Right atrium auricular region (tissue), 2 donors: ENCODE measurements at regions not wholly inside any gene's neighbourhood (a gene's known extent, or its start where the extent isn't known, plus 50 kb on each side); places are given as distances from the start of the nearest gene placed in this dataset.

Source experiments
- DNase-seq: peaks from one replicate; pipeline ENCODE4 v3.0.0-alpha.2; 2019; ENCODE audit warnings: low spot score
- H3K27ac ChIP-seq, 2 donors: fragments of 200-600 bp; sonication (generic); 1 replicate in 1 of 2; 2 replicates in 1 of 2; pipeline ENCODE4 v1.5.1; 2016 to 2019
- H3K27me3 ChIP-seq, 2 donors: fragments of 200-600 bp; sonication (generic); one replicate each; pipeline versions ENCODE4 v1.5.1 to v1.6.0; 2017 to 2019
- H3K36me3 ChIP-seq: fragments of 200-600 bp; sonication (generic); one replicate; pipeline ENCODE4 v1.5.1; 2016
- H3K4me1 ChIP-seq, 2 donors: fragments of 200-600 bp; sonication (generic); one replicate each; pipeline versions ENCODE4 v1.5.1 to v1.6.0; 2017 to 2019
- H3K4me3 ChIP-seq, 2 donors: fragments of 200-600 bp; sonication (generic); 1 replicate in 1 of 2; 2 replicates in 1 of 2; pipeline ENCODE4 v1.5.1; 2017 to 2019; ENCODE audit warnings: mild to moderate bottlenecking in 1 of 2, moderate library complexity in 1 of 2
- H3K9me3 ChIP-seq, 2 donors: fragments of 200-600 bp; sonication (generic); one replicate each; pipeline ENCODE4 v1.5.1; 2019
- CTCF ChIP-seq, 2 donors: fragments of 200-600 bp; sonication (generic); IDR thresholded peaks; one replicate each; pipeline ENCODE4 v1.5.1; 2019; ENCODE audit warnings: antibody characterized with exemption in 2 of 2

- no peaks in the 10 kb centered on the region for H3K9me3 ChIP-seq
- no peaks in the 10 kb centered on the region for H3K27me3 ChIP-seq
- DNase-seq = no peak
- H3K4me3 ChIP-seq = no peak overlapping the region
- H3K36me3 ChIP-seq = no peaks in the 10 kb centered on the region
- no peaks in the 10 kb centered on the region for H3K4me1 ChIP-seq
- no peak overlapping the region for H3K27ac ChIP-seq
- no peak for TF ChIP-seq CTCF (IDR thresholded peaks at IDR 0.05)
These were observed 644.7 kb downstream of the VRK1 start for GRCh38 chr14:97441740-97442362.

GRCh38 chr14:97442363-97442762 is 645.2 kb downstream of the VRK1 start:
- no peak for DNase-seq
- H3K36me3 ChIP-seq = no peaks in the 10 kb centered on the region
- H3K4me3 ChIP-seq = no peak overlapping the region
- no peak for TF ChIP-seq CTCF (IDR thresholded peaks at IDR 0.05)
- H3K27me3 ChIP-seq = no peaks in the 10 kb centered on the region
- H3K27ac ChIP-seq = no peak overlapping the region
- no peaks in the 10 kb centered on the region for H3K4me1 ChIP-seq
- H3K9me3 ChIP-seq = no peaks in the 10 kb centered on the region

GRCh38 chr14:97443412-97443811 is 646.2 kb downstream of the VRK1 start:
- Histone ChIP-seq H3K27ac (no peak overlapping the region), H3K36me3 (no peaks in the 10 kb centered on the region), H3K9me3 (no peaks in the 10 kb centered on the region), H3K4me3 (no peak overlapping the region), H3K4me1 (no peaks in the 10 kb centered on the region), H3K27me3 (no peaks in the 10 kb centered on the region)
- no peak for DNase-seq
- no peak for TF ChIP-seq CTCF (IDR thresholded peaks at IDR 0.05)

- TF ChIP-seq CTCF (IDR thresholded peaks at IDR 0.05) = no peak
- no peak overlapping the region for H3K4me3 ChIP-seq
- no peaks in the 10 kb centered on the region for H3K36me3 ChIP-seq
- no peaks in the 10 kb centered on the region for H3K4me1 ChIP-seq
- H3K27me3 ChIP-seq = no peaks in the 10 kb centered on the region
- H3K27ac ChIP-seq = no peak overlapping the region
- DNase-seq = no peak
- H3K9me3 ChIP-seq = no peaks in the 10 kb centered on the region
These were observed 647.1 kb downstream of the VRK1 start for GRCh38 chr14:97444248-97444647.

- Histone ChIP-seq H3K4me1 (no peaks in the 10 kb centered on the region), H3K27ac (no peak overlapping the region), H3K4me3 (no peak overlapping the region), H3K27me3 (no peaks in the 10 kb centered on the region), H3K9me3 (no peaks in the 10 kb centered on the region), H3K36me3 (no peaks in the 10 kb centered on the region)
- no peak for DNase-seq
- no peak for TF ChIP-seq CTCF (IDR thresholded peaks at IDR 0.05)
These were observed 648.2 kb downstream of the VRK1 start for GRCh38 chr14:97445367-97445766.

- Histone ChIP-seq H3K4me3 (no peak overlapping the region), H3K4me1 (no peaks in the 10 kb centered on the region)
These were observed 648.9 kb downstream of the VRK1 start for GRCh38 chr14:97446087-97446486.

More at GRCh38 chr14:97446087-97446486, 648.9 kb downstream of the VRK1 start:
- H3K36me3 ChIP-seq = no peaks in the 10 kb centered on the region
- H3K27ac ChIP-seq = no peak overlapping the region
- no peak for TF ChIP-seq CTCF (IDR thresholded peaks at IDR 0.05)
- no peaks in the 10 kb centered on the region for H3K27me3 ChIP-seq
- DNase-seq = no peak
- H3K9me3 ChIP-seq = no peaks in the 10 kb centered on the region
